ENCODE measurements at regions not wholly inside any gene's neighbourhood (a gene's known extent, or its start where the extent isn't known, plus 50 kb on each side); places are given as distances from the start of the nearest gene placed in this dataset.

DNA sequence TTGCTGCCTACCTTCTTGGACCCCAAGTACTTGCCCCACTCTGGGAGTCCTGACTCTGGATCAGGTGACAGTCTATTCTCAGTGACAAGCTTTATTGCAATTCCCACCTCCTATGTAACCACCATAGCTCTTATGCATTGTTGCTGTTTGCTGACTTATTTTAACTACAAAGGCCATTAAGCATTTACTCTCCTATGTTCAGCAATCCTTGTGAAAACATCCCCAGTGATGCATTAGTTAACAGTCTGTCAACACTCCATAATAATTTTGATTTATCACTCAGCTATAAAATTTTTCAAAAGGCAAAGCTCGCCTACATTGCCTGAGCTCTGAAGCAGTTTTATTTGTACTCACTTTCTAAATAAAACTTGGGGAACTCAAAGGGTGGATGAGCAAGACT, 871.8 kb upstream of the SORCS1 start:
- H3K4me3 ChIP-seq (ENCODE audit: low read depth in 1 of 3, low read length in 3 of 3): no peak overlapping the region
- no peaks in the 10 kb centered on the region for H3K4me1 ChIP-seq (ENCODE audit: control insufficient read depth in 4 of 4, insufficient read depth in 4 of 4, low read length in 3 of 4)
- no peaks in the 10 kb centered on the region for H3K27me3 ChIP-seq (ENCODE audit: control insufficient read depth in 4 of 4, insufficient read depth in 4 of 4, low read length in 3 of 4)
- no peak overlapping the region for H3K9ac ChIP-seq (ENCODE audit: low read depth in 1 of 2, low read length in 2 of 2)
- DNase-seq (ENCODE audit: low spot score): no peak
- H3K9me3 ChIP-seq (ENCODE audit: control insufficient read depth in 4 of 4, low read length in 3 of 4): no peaks in the 10 kb centered on the region
- no peaks in the 10 kb centered on the region for H3K36me3 ChIP-seq (ENCODE audit: control insufficient read depth in 4 of 4, insufficient read depth in 3 of 4, low read depth in 1 of 4, low read length in 3 of 4)
- TF ChIP-seq NR2F2 (IDR thresholded peaks at IDR 0.05): no peak
- no peak for TF ChIP-seq FOXA1 (IDR thresholded peaks at IDR 0.05)
- TF ChIP-seq REST (IDR thresholded peaks at IDR 0.05): no peak
- TF ChIP-seq EGR1 (IDR thresholded peaks at IDR 0.05; ENCODE audit: low read depth in 2 of 2): no peak
- TF ChIP-seq TAF1 (conservative IDR thresholded peaks at IDR 0.05): no peak
- no peak for TF ChIP-seq RAD21 (IDR thresholded peaks at IDR 0.05)
- no peak for TF ChIP-seq FOXA2 (IDR thresholded peaks at IDR 0.05)
- no peak for TF ChIP-seq HNF4A (conservative IDR thresholded peaks at IDR 0.05)
- TF ChIP-seq GABPA (IDR thresholded peaks at IDR 0.05 in 1 of 2, conservative IDR thresholded peaks at IDR 0.05 in 1 of 2): no peak
- TF ChIP-seq HNF4G (IDR thresholded peaks at IDR 0.05): no peak
- TF ChIP-seq CTCF (IDR thresholded peaks at IDR 0.05; ENCODE audit: low read depth, low read length, missing input control): no peak
- no peak for TF ChIP-seq JUND (IDR thresholded peaks at IDR 0.05)
- no peak for TF ChIP-seq RXRA (IDR thresholded peaks at IDR 0.05)
- TF ChIP-seq ATF3 (IDR thresholded peaks at IDR 0.05): no peak
- no peak for TF ChIP-seq ZBTB33 (IDR thresholded peaks at IDR 0.05)
- no peak for TF ChIP-seq SP1 (IDR thresholded peaks at IDR 0.05)
- TF ChIP-seq MAX (IDR thresholded peaks at IDR 0.05): no peak
- no peak for TF ChIP-seq YY1 (IDR thresholded peaks at IDR 0.05)
- WGBS: 59% methylated on average over 1 of the region's 1 CpG
- H3K27ac ChIP-seq (ENCODE audit: low read depth in 1 of 2, low read length in 2 of 2): no peak overlapping the region

All from liver (tissue), 8 donors.